HEK293 (cell line): ENCODE measurements at regions not wholly inside any gene's neighbourhood (a gene's known extent, or its start where the extent isn't known, plus 50 kb on each side); places are given as distances from the start of the nearest gene placed in this dataset.
A peak's percentile ranks its signal among the peaks of the same experiment; 100 is the strongest.

ENCODE experiments used
- CTCF ChIA-PET: fragments of 350-600 bp; formaldehyde crosslinking; extraction: SDS; loops from one replicate; lab custom pipeline; 2021; ENCODE audit warnings: antibody characterized with exemption; lab: Yijun Ruan, JAX
- POLR2A ChIA-PET: fragments of 300-600 bp; formaldehyde crosslinking; extraction: SDS; loops from one replicate; lab custom pipeline; 2020; ENCODE audit warnings: antibody characterized with exemption, inconsistent platforms; lab: Yijun Ruan, JAX
- H3K27ac ChIP-seq: fragments of 200-500 bp; sonication (Bioruptor generic); 2 replicates; pipeline ENCODE4 v1.5.1; 2014; ENCODE audit warnings: low read depth, low read length, control low read depth, inconsistent platforms; ENCODE audit errors: extremely low read depth
- H3K36me3 ChIP-seq, 2 experiments: fragments of 200-500 bp in 1 of 2; sonication (Bioruptor generic) in 1 of 2; 1 replicate in 1 of 2; 2 replicates in 1 of 2; pipeline ENCODE4 v1.5.1; 2014 to 2017; ENCODE audit warnings: inconsistent platforms in 2 of 2, low read length in 2 of 2; ENCODE audit not compliant: control insufficient read depth in 2 of 2, insufficient read depth in 1 of 2
- H3K4me1 ChIP-seq: fragments of 200-500 bp; sonication (Bioruptor generic); 2 replicates; pipeline ENCODE4 v1.5.1; 2014; ENCODE audit warnings: mild to moderate bottlenecking, low read length, inconsistent platforms; ENCODE audit not compliant: control insufficient read depth, insufficient read depth
- H3K4me3 ChIP-seq: 2 replicates; pipeline ENCODE4 v1.5.1; 2011; ENCODE audit warnings: low read depth, mild to moderate bottlenecking, control low read depth, low read length, moderate library complexity
- H3K9me3 ChIP-seq: fragments of 200-500 bp; sonication (Bioruptor generic); 2 replicates; pipeline ENCODE4 v1.5.1; 2014; ENCODE audit warnings: low read depth, low read length, inconsistent platforms; ENCODE audit not compliant: control insufficient read depth, insufficient read depth
- HOXA7 ChIP-seq: sonication (generic); formaldehyde crosslinking; IDR thresholded peaks from 2 replicates; pipeline ENCODE4 v1.8.1; 2022; ENCODE audit warnings: missing genetic modification reagents, borderline replicate concordance
- KLF9 ChIP-seq: fragments of 450-650 bp; formaldehyde crosslinking; IDR thresholded peaks from 2 replicates; pipeline ENCODE4 v1.5.1; 2016; ENCODE audit warnings: missing biosample characterization, missing genetic modification characterization, low read depth
- SP2 ChIP-seq: fragments of 450-650 bp; formaldehyde crosslinking; IDR thresholded peaks from 2 replicates; pipeline ENCODE4 v1.5.1; 2016; ENCODE audit warnings: missing biosample characterization, missing genetic modification characterization
- WT1 ChIP-seq: fragments of 450-650 bp; formaldehyde crosslinking; IDR thresholded peaks from 2 replicates; pipeline ENCODE4 v1.5.1; 2016; ENCODE audit warnings: missing biosample characterization, missing genetic modification characterization
- ZBTB17 ChIP-seq: fragments of 450-650 bp; formaldehyde crosslinking; IDR thresholded peaks from 2 replicates; pipeline ENCODE4 v1.5.1; 2016; ENCODE audit warnings: missing biosample characterization, missing genetic modification characterization
- ZBTB26 ChIP-seq: fragments of 450-650 bp; formaldehyde crosslinking; optimal IDR thresholded peaks from 2 replicates; pipeline ENCODE3; 2016; ENCODE audit warnings: missing biosample characterization, mild to moderate bottlenecking, missing genetic modification characterization
- ZBTB49 ChIP-seq: fragments of 450-650 bp; formaldehyde crosslinking; IDR thresholded peaks from 2 replicates; pipeline ENCODE4 v1.5.1; 2016; ENCODE audit warnings: missing biosample characterization, missing genetic modification characterization, low read depth
- ZNF121 ChIP-seq: fragments of 450-650 bp; formaldehyde crosslinking; IDR thresholded peaks from 2 replicates; pipeline ENCODE4 v1.5.1; 2016; ENCODE audit warnings: missing biosample characterization, missing genetic modification characterization
- ZNF138 ChIP-seq: fragments of 450-650 bp; formaldehyde crosslinking; IDR thresholded peaks from 2 replicates; pipeline ENCODE4 v1.5.1; 2016; ENCODE audit warnings: missing biosample characterization, missing genetic modification characterization, borderline replicate concordance
- ZNF175 ChIP-seq: fragments of 450-650 bp; formaldehyde crosslinking; IDR thresholded peaks from 2 replicates; pipeline ENCODE4 v1.5.1; 2016; ENCODE audit warnings: missing biosample characterization, missing genetic modification characterization
- ZNF202 ChIP-seq: fragments of 450-650 bp; formaldehyde crosslinking; IDR thresholded peaks from 2 replicates; pipeline ENCODE4 v1.5.1; 2016; ENCODE audit warnings: missing biosample characterization, missing genetic modification characterization, borderline replicate concordance
- ZNF274 ChIP-seq, 2 experiments: fragments of 200-500 bp in 1 of 2; fragments of 450-650 bp in 1 of 2; sonication (Bioruptor generic) in 1 of 2; formaldehyde crosslinking in 1 of 2; IDR thresholded peaks; 2 replicates each; pipeline versions ENCODE4 v1.5.1 to v1.6.1; 2014 to 2016; ENCODE audit warnings: borderline replicate concordance in 1 of 2, inconsistent platforms in 1 of 2, low read length in 1 of 2, missing biosample characterization in 1 of 2, missing genetic modification characterization in 1 of 2
- ZNF335 ChIP-seq: fragments of 450-650 bp; formaldehyde crosslinking; conservative IDR thresholded peaks from 2 replicates; pipeline ENCODE4 v1.5.1; 2016; ENCODE audit warnings: missing biosample characterization, missing genetic modification characterization
- ZNF391 ChIP-seq: fragments of 450-650 bp; formaldehyde crosslinking; IDR thresholded peaks from 2 replicates; pipeline ENCODE4 v1.5.1; 2016; ENCODE audit warnings: low read depth, missing biosample characterization, missing genetic modification characterization, borderline replicate concordance
- ZNF404 ChIP-seq: fragments of 450-650 bp; formaldehyde crosslinking; IDR thresholded peaks from 2 replicates; pipeline ENCODE4 v1.5.1; 2017; ENCODE audit warnings: missing biosample characterization, missing genetic modification characterization
- ZNF521 ChIP-seq: fragments of 450-650 bp; formaldehyde crosslinking; IDR thresholded peaks from 2 replicates; pipeline ENCODE4 v1.5.1; 2017; ENCODE audit warnings: missing biosample characterization, mild to moderate bottlenecking, missing genetic modification characterization
- ZNF558 ChIP-seq: fragments of 450-650 bp; formaldehyde crosslinking; IDR thresholded peaks from 2 replicates; pipeline ENCODE4 v1.5.1; 2016; ENCODE audit warnings: missing biosample characterization, missing genetic modification characterization
- ZNF626 ChIP-seq: fragments of 450-650 bp; sonication (Bioruptor Pico); formaldehyde crosslinking; IDR thresholded peaks from 2 replicates; pipeline ENCODE4 v1.5.1; 2018; ENCODE audit warnings: missing biosample characterization, missing genetic modification characterization, inconsistent platforms
- ZNF658 ChIP-seq: fragments of 450-650 bp; formaldehyde crosslinking; IDR thresholded peaks from 2 replicates; pipeline ENCODE4; 2016; ENCODE audit warnings: missing biosample characterization, missing genetic modification characterization
- ZSCAN23 ChIP-seq: fragments of 450-650 bp; formaldehyde crosslinking; IDR thresholded peaks from 2 replicates; pipeline ENCODE4 v1.5.1; 2016; ENCODE audit warnings: missing biosample characterization, missing genetic modification characterization
- ZSCAN30 ChIP-seq: fragments of 450-650 bp; IDR thresholded peaks from 2 replicates; pipeline ENCODE4 v1.5.1; 2018; ENCODE audit warnings: missing biosample characterization, mild to moderate bottlenecking, missing genetic modification characterization, moderate library complexity
- TF ChIP-seq, protein P1 (sequence below): fragments of 450-650 bp; IDR thresholded peaks from 2 replicates; pipeline ENCODE4 v1.5.1; 2018; ENCODE audit warnings: missing biosample characterization, mild to moderate bottlenecking, missing genetic modification characterization
- TF ChIP-seq, protein P2 (sequence below): fragments of 450-650 bp; formaldehyde crosslinking; IDR thresholded peaks from 2 replicates; pipeline ENCODE4 v1.5.1; 2016; ENCODE audit warnings: missing biosample characterization, missing genetic modification characterization
- TF ChIP-seq, protein P3 (sequence below): fragments of 450-650 bp; formaldehyde crosslinking; IDR thresholded peaks from 2 replicates; pipeline ENCODE4 v1.5.1; 2016; ENCODE audit warnings: missing biosample characterization, missing genetic modification characterization, low read depth

GRCh38 chr11:109794501-109794900 lies 298.7 kb upstream of the ZC3H12C start:
- H3K4me1 ChIP-seq = no peaks in the 10 kb centered on the region
- H3K36me3 ChIP-seq = no peaks in the 10 kb centered on the region
- no peak overlapping the region for H3K4me3 ChIP-seq
- CTCF ChIA-PET = no interaction called here
- H3K27ac ChIP-seq = no peak overlapping the region
- POLR2A ChIA-PET = no interaction called here
- TF ChIP-seq ZNF404 (tag by site-specific recombination) (no peak), ZNF175 (tag by site-specific recombination) (no peak), ZNF658 (tag by site-specific recombination) (no peak), ZNF521 (tag by site-specific recombination) (no peak), ZNF626 (tag by site-specific recombination) (no peak), SP2 (no peak), ZNF558 (no peak), ZSCAN23 (tag by site-specific recombination) (no peak), ZNF274 (IDR thresholded peaks at IDR 0.05; ENCODE audit: low read length) (no peak), ZNF274 (tag by site-specific recombination; IDR thresholded peaks at IDR 0.05; ENCODE audit: borderline replicate concordance) (no peak), ZBTB26 (tag by site-specific recombination) (no peak), ZBTB17 (tag by site-specific recombination) (no peak), ZSCAN30 (tag by site-specific recombination) (no peak), KLF9 (tag by site-specific recombination) (no peak), ZNF391 (tag by site-specific recombination) (no peak), HOXA7 (no peak), ZNF202 (tag by site-specific recombination) (no peak), WT1 (tag by site-specific recombination) (no peak)
- TF ChIP-seq, protein P1, sequence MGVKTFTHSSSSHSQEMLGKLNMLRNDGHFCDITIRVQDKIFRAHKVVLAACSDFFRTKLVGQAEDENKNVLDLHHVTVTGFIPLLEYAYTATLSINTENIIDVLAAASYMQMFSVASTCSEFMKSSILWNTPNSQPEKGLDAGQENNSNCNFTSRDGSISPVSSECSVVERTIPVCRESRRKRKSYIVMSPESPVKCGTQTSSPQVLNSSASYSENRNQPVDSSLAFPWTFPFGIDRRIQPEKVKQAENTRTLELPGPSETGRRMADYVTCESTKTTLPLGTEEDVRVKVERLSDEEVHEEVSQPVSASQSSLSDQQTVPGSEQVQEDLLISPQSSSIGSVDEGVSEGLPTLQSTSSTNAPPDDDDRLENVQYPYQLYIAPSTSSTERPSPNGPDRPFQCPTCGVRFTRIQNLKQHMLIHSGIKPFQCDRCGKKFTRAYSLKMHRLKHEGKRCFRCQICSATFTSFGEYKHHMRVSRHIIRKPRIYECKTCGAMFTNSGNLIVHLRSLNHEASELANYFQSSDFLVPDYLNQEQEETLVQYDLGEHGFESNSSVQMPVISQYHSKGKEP (tag by site-specific recombination) = no peak
- TF ChIP-seq, protein P2, sequence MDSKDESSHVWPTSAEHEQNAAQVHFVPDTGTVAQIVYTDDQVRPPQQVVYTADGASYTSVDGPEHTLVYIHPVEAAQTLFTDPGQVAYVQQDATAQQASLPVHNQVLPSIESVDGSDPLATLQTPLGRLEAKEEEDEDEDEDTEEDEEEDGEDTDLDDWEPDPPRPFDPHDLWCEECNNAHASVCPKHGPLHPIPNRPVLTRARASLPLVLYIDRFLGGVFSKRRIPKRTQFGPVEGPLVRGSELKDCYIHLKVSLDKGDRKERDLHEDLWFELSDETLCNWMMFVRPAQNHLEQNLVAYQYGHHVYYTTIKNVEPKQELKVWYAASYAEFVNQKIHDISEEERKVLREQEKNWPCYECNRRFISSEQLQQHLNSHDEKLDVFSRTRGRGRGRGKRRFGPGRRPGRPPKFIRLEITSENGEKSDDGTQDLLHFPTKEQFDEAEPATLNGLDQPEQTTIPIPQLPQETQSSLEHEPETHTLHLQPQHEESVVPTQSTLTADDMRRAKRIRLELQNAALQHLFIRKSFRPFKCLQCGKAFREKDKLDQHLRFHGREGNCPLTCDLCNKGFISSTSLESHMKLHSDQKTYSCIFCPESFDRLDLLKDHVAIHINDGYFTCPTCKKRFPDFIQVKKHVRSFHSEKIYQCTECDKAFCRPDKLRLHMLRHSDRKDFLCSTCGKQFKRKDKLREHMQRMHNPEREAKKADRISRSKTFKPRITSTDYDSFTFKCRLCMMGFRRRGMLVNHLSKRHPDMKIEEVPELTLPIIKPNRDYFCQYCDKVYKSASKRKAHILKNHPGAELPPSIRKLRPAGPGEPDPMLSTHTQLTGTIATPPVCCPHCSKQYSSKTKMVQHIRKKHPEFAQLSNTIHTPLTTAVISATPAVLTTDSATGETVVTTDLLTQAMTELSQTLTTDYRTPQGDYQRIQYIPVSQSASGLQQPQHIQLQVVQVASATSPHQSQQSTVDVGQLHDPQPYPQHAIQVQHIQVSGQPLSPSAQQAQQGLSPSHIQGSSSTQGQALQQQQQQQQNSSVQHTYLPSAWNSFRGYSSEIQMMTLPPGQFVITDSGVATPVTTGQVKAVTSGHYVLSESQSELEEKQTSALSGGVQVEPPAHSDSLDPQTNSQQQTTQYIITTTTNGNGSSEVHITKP (tag by site-specific recombination) = no peak
- H3K9me3 ChIP-seq = no peaks in the 10 kb centered on the region

- no peak overlapping the region for H3K4me3 ChIP-seq
- H3K9me3 ChIP-seq = no peaks in the 10 kb centered on the region
- H3K4me1 ChIP-seq = no peaks in the 10 kb centered on the region
- TF ChIP-seq ZBTB49 (tag by site-specific recombination) (no peak), ZNF138 (tag by site-specific recombination) (no peak), ZNF335 (tag by site-specific recombination) (no peak), WT1 (tag by site-specific recombination) (no peak), ZNF121 (tag by site-specific recombination) (no peak)
- TF ChIP-seq, protein P3, sequence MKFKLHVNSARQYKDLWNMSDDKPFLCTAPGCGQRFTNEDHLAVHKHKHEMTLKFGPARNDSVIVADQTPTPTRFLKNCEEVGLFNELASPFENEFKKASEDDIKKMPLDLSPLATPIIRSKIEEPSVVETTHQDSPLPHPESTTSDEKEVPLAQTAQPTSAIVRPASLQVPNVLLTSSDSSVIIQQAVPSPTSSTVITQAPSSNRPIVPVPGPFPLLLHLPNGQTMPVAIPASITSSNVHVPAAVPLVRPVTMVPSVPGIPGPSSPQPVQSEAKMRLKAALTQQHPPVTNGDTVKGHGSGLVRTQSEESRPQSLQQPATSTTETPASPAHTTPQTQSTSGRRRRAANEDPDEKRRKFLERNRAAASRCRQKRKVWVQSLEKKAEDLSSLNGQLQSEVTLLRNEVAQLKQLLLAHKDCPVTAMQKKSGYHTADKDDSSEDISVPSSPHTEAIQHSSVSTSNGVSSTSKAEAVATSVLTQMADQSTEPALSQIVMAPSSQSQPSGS (tag by site-specific recombination) = peak; percentile 54
- H3K27ac ChIP-seq = no peak overlapping the region
- CTCF ChIA-PET = interaction anchor here (0.6 kb wide), 1 partner anchor 140 kb away, joined by 3 read pairs; no protein-coding TSS in a partner anchor
- POLR2A ChIA-PET = interaction anchor here (0.6 kb wide), 1 partner anchor 839 kb away, joined by 5 read pairs; no protein-coding TSS in a partner anchor
- no peaks in the 10 kb centered on the region for H3K36me3 ChIP-seq
These were observed 298.0 kb upstream of the ZC3H12C start for GRCh38 chr11:109795234-109795633.
